Trophoblast cell (in vitro differentiated cells and primary cell): ENCODE measurements at regions not wholly inside any gene's neighbourhood (a gene's known extent, or its start where the extent isn't known, plus 50 kb on each side); places are given as distances from the start of the nearest gene placed in this dataset.
"Not testable (repeated sequence)": the region's sequence is repeated elsewhere in the genome, so short reads cannot be mapped to it uniquely, and the experiment has no call there.

Experiments
- DNase-seq, 2 donors: peaks; one replicate each; pipeline ENCODE4 v3.0.0-alpha.2; 2016
- H2AFZ ChIP-seq: 2 replicates; pipeline ENCODE4 v1.6.1; 2013; ENCODE audit warnings: low read length, moderate library complexity, mild to moderate bottlenecking; ENCODE audit not compliant: insufficient read depth, poor library complexity
- H2AK5ac ChIP-seq: 2 replicates; pipeline ENCODE4 v1.6.1; 2013; ENCODE audit warnings: mild to moderate bottlenecking, low read length
- H2BK120ac ChIP-seq: 2 replicates; pipeline ENCODE4 v1.6.1; 2013; ENCODE audit warnings: low read length, mild to moderate bottlenecking, moderate library complexity; ENCODE audit not compliant: insufficient read depth, poor library complexity
- H2BK12ac ChIP-seq: 2 replicates; pipeline ENCODE4 v1.6.1; 2013; ENCODE audit warnings: mild to moderate bottlenecking, low read length, moderate library complexity
- H2BK5ac ChIP-seq: 2 replicates; pipeline ENCODE4 v1.6.1; 2013; ENCODE audit warnings: low read length, low read depth, moderate library complexity, mild to moderate bottlenecking; ENCODE audit not compliant: poor library complexity
- H3K14ac ChIP-seq: 2 replicates; pipeline ENCODE4 v1.6.1; 2013; ENCODE audit warnings: mild to moderate bottlenecking, low read length
- H3K18ac ChIP-seq: 2 replicates; pipeline ENCODE4 v1.6.1; 2013; ENCODE audit warnings: mild to moderate bottlenecking, low read length
- H3K23ac ChIP-seq: 2 replicates; pipeline ENCODE4 v1.6.1; 2013; ENCODE audit warnings: low read length
- H3K27ac ChIP-seq: 2 replicates; pipeline ENCODE4 v1.5.1; 2013; ENCODE audit warnings: low read depth, mild to moderate bottlenecking, inconsistent platforms, low read length, moderate library complexity
- H3K27me3 ChIP-seq: 2 replicates; pipeline ENCODE4 v1.6.1; 2013; ENCODE audit warnings: inconsistent platforms, mild to moderate bottlenecking, low read length, moderate library complexity; ENCODE audit not compliant: insufficient read depth
- H3K36me3 ChIP-seq, 2 experiments: 1 replicate in 1 of 2; 2 replicates in 1 of 2; pipeline ENCODE4 v1.6.1; 2013; ENCODE audit warnings: low read length in 2 of 2, mild to moderate bottlenecking in 2 of 2, moderate library complexity in 1 of 2; ENCODE audit not compliant: insufficient read depth in 2 of 2, control insufficient read depth in 1 of 2
- H3K4ac ChIP-seq: 2 replicates; pipeline ENCODE4 v1.6.1; 2013; ENCODE audit warnings: low read depth, mild to moderate bottlenecking, low read length, moderate library complexity
- H3K4me1 ChIP-seq, 2 experiments: 1 replicate in 1 of 2; 2 replicates in 1 of 2; pipeline ENCODE4 v1.6.1; 2013; ENCODE audit warnings: low read length in 2 of 2, mild to moderate bottlenecking in 2 of 2, moderate library complexity in 1 of 2; ENCODE audit not compliant: insufficient read depth in 2 of 2, control insufficient read depth in 1 of 2
- H3K4me2 ChIP-seq: 2 replicates; pipeline ENCODE4 v1.6.1; 2013; ENCODE audit warnings: inconsistent platforms, mild to moderate bottlenecking, low read length, moderate library complexity
- H3K4me3 ChIP-seq: 2 replicates; pipeline ENCODE4 v1.5.1; 2013; ENCODE audit warnings: mild to moderate bottlenecking, low read depth, low read length, inconsistent platforms
- H3K79me1 ChIP-seq: one replicate; pipeline ENCODE4 v1.6.1; 2013; ENCODE audit warnings: low read length
- H3K79me2 ChIP-seq: 2 replicates; pipeline ENCODE4 v1.6.1; 2013; ENCODE audit warnings: low read length, mild to moderate bottlenecking; ENCODE audit not compliant: control insufficient read depth, insufficient read depth, poor library complexity
- H3K9ac ChIP-seq: 2 replicates; pipeline ENCODE4 v1.6.1; 2013; ENCODE audit warnings: mild to moderate bottlenecking, low read length
- H3K9me3 ChIP-seq: 2 replicates; pipeline ENCODE4 v1.6.1; 2013; ENCODE audit warnings: low read depth, mild to moderate bottlenecking, control low read depth, inconsistent platforms, low read length; ENCODE audit not compliant: insufficient read depth
- H4K12ac ChIP-seq: 2 replicates; pipeline ENCODE4 v1.6.1; 2013; ENCODE audit warnings: low read depth, mild to moderate bottlenecking, low read length, moderate library complexity
- H4K8ac ChIP-seq: 2 replicates; pipeline ENCODE4 v1.6.1; 2013; ENCODE audit warnings: low read depth, mild to moderate bottlenecking, low read length, moderate library complexity
- H4K91ac ChIP-seq: one replicate; pipeline ENCODE4 v1.6.1; 2013; ENCODE audit warnings: low read depth, mild to moderate bottlenecking, low read length, moderate library complexity
- WGBS: extraction: QIAGEN DNeasy Blood & Tissue Kit; methylation state at CpG from one replicate; pipeline ENCODE4 v1.1.7; 2013; ENCODE audit warnings: missing lambda C conversion rate; ENCODE audit not compliant: insufficient read length, insufficient coverage; ENCODE audit errors: extremely low coverage; 5-methylcytosine and 5-hydroxymethylcytosine counted together

DNA sequence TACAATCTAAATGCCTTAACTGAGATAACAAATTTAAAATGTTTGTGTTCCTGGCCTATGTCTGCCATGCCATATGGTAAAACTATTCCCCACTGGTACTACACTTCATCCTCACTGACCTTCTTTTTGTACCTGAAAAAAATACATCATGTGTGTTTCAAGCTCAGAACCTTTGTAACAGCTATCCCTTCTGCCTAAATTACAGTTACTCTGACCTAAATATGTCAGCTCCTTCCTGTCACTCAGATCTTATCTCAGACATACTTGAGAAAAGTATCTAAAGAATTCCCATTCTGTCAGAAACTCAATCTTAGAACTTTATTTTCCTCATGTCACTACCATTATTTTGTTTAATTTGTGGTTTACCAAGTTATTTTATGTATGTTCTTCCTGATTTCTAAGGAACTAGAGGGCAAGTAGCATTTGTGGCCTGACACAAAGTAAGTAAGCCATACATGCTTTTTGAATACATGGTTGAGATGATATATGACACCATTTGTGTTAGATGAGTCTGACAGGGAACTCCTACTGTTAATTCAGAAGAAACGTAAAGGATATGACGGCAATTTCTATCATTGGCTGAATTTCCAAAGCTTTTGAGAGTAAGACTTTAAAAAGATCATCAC is 456.5 kb upstream of the NDST3 start:
- Histone ChIP-seq H2AFZ (no peak overlapping the region), H4K91ac (no peak overlapping the region), H3K9ac (no peak overlapping the region), H3K9me3 (no peaks in the 10 kb centered on the region), H3K4me3 (no peak overlapping the region), H3K27me3 (no peaks in the 10 kb centered on the region), H3K79me2 (no peaks in the 10 kb centered on the region), H3K18ac (no peak overlapping the region), H3K23ac (no peak overlapping the region), H3K79me1 (no peaks in the 10 kb centered on the region), H3K4me2 (no peak overlapping the region), H4K12ac (no peak overlapping the region), H2BK12ac (no peak overlapping the region), H3K4me1 (no peaks in the 10 kb centered on the region), H2BK120ac (no peak overlapping the region), H3K14ac (no peak overlapping the region), H2AK5ac (no peak overlapping the region), H4K8ac (no peak overlapping the region), H3K36me3 (no peaks in the 10 kb centered on the region), H2BK5ac (no peak overlapping the region), H3K4ac (no peak overlapping the region), H3K27ac (no peak overlapping the region)
- no CpG with 5 or more reads among the region's 2 CpGs for WGBS
- peak in 1 of 2 donors; percentile 48 for DNase-seq

DNA sequence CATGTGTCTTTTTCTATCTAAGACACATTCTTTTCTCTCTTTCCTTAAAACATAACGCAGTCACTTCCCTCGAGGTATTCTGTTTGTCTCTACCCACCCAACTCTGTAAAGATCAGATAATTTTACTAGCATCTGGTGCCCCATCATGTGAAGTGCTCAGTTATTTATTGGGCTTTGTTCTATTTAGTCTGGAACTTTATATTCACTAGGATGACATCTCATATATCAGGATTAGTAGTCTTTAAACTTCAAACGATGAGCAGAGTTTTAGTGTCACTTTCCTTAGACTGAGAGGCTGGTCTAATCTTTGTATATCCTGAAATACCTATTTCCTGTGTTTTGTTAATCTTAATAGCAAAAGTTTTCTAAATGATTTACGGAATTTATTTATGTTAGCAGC is 445.5 kb upstream of the NDST3 start:
- Histone ChIP-seq H3K23ac (no peak overlapping the region), H3K36me3 (no peaks in the 10 kb centered on the region), H3K18ac (no peak overlapping the region), H4K12ac (no peak overlapping the region), H3K4ac (no peak overlapping the region), H3K9me3 (no peaks in the 10 kb centered on the region), H2BK5ac (no peak overlapping the region), H4K91ac (no peak overlapping the region), H2BK120ac (no peak overlapping the region), H3K14ac (no peak overlapping the region), H2BK12ac (no peak overlapping the region), H3K4me2 (no peak overlapping the region), H3K4me3 (no peak overlapping the region), H3K27ac (no peak overlapping the region), H4K8ac (no peak overlapping the region), H3K27me3 (no peaks in the 10 kb centered on the region), H3K79me1 (no peaks in the 10 kb centered on the region), H3K9ac (no peak overlapping the region), H2AFZ (no peak overlapping the region), H3K79me2 (no peaks in the 10 kb centered on the region), H3K4me1 (no peaks in the 10 kb centered on the region), H2AK5ac (no peak overlapping the region)
- WGBS: no CpG with 5 or more reads among the region's 4 CpGs
- no peak for DNase-seq

DNA sequence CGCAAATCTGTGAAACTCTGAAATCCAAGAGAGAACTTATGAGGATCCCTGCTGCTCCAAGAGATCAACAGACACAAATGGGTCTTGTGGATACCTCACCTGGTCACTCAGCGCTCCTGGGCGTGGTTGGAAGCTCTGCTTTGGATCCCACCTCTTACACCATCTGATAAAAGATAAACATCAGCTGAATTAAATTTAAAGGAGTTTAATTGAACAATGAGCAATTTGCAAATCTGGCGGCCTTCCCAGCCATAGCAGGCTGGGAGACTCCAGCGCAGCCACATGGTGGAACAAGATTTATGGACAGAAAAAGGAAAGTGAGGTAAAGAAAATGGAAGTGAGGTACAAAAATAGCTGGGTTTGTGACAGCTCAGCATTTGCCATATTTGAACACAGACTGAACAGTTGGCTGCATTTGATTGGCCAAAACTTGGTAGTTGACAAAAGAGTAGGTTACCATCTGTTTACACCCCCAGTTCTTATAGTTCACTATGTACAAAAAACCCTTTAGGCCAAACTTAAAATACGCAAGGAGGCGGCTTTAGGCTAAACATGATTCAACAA is 437.3 kb upstream of the NDST3 start:
- no CpG with 5 or more reads among the region's 7 CpGs for whole genome bisulfite sequencing
- Histone ChIP-seq H3K4ac (no peak overlapping the region), H3K23ac (no peak overlapping the region), H2BK12ac (no peak overlapping the region), H3K9ac (no peak overlapping the region), H3K79me1 (no peaks in the 10 kb centered on the region), H2BK5ac (peak overlapping the region; percentile 49), H3K14ac (no peak overlapping the region), H2AK5ac (no peak overlapping the region), H2BK120ac (no peak overlapping the region), H4K12ac (no peak overlapping the region), H3K27ac (no peak overlapping the region), H3K4me1 (no peaks in the 10 kb centered on the region), H3K79me2 (no peaks in the 10 kb centered on the region), H4K8ac (no peak overlapping the region), H4K91ac (no peak overlapping the region), H3K4me3 (no peak overlapping the region), H3K27me3 (no peaks in the 10 kb centered on the region), H2AFZ (no peak overlapping the region), H3K18ac (no peak overlapping the region), H3K9me3 (no peaks in the 10 kb centered on the region), H3K4me2 (no peak overlapping the region), H3K36me3 (no peaks in the 10 kb centered on the region)
- DNase-seq: no peak

DNA sequence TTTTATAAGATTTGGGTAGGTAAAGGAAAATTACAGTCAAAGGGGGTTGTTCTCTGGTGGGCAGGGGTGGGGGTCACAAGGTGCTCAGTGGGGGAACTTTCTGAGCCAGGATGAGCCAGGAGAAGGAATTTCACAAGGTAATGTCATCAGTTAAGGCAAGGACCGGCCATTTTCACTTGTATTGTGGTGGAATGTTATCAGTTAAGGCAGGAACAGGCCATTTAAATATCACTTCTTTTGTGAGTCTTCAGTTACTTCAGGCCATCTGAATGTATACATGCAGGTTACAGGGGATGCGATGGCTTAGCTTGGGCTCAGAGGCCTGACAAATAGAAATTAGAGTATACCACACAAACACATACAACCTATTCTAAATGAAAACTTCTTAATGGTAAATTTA is 434.9 kb upstream of the NDST3 start:
- WGBS: no CpG with 5 or more reads among the region's 2 CpGs
- H2AFZ ChIP-seq, H4K8ac ChIP-seq: not testable (repeated sequence)

More for the DNA sequence above, 434.9 kb upstream of the NDST3 start:
- not testable (repeated sequence) for H3K27me3 ChIP-seq, H3K79me1 ChIP-seq, H3K14ac ChIP-seq, H3K9ac ChIP-seq, H2BK5ac ChIP-seq, H3K4ac ChIP-seq, H3K4me1 ChIP-seq, H3K4me2 ChIP-seq, H3K18ac ChIP-seq, H3K27ac ChIP-seq, H3K9me3 ChIP-seq, H4K12ac ChIP-seq, H3K79me2 ChIP-seq, DNase-seq, H2AK5ac ChIP-seq, H4K91ac ChIP-seq, H2BK12ac ChIP-seq, H3K23ac ChIP-seq, H2BK120ac ChIP-seq, H3K4me3 ChIP-seq, H3K36me3 ChIP-seq
